ENCODE measurements at regions not wholly inside any gene's neighbourhood (a gene's known extent, or its start where the extent isn't known, plus 50 kb on each side); places are given as distances from the start of the nearest gene placed in this dataset.

DNA sequence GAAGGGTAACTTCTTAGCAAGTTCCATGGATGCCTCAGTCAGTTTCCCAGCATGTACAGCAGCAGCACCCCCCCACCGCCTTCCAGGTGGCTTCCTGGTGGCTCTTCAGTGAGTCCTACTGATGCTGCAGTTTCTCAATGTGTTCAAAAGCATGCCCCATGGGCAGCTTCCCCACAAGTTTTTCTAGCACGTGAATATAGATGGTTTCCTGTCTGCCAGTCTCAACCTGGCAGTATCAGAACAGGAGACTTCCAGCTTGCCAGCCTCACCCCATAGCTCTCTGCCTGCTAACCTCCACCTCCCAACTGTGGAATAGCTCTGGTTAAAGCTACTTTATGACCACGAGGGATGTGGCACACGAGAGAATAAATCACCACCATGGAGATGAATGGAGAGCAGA, 188.3 kb upstream of the SLCO3A1 start:
- TF ChIP-seq, protein P1, sequence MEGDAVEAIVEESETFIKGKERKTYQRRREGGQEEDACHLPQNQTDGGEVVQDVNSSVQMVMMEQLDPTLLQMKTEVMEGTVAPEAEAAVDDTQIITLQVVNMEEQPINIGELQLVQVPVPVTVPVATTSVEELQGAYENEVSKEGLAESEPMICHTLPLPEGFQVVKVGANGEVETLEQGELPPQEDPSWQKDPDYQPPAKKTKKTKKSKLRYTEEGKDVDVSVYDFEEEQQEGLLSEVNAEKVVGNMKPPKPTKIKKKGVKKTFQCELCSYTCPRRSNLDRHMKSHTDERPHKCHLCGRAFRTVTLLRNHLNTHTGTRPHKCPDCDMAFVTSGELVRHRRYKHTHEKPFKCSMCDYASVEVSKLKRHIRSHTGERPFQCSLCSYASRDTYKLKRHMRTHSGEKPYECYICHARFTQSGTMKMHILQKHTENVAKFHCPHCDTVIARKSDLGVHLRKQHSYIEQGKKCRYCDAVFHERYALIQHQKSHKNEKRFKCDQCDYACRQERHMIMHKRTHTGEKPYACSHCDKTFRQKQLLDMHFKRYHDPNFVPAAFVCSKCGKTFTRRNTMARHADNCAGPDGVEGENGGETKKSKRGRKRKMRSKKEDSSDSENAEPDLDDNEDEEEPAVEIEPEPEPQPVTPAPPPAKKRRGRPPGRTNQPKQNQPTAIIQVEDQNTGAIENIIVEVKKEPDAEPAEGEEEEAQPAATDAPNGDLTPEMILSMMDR (IDR thresholded peaks at IDR 0.05), result no peak
- TF ChIP-seq POLR2A (IDR thresholded peaks at IDR 0.05), result no peak

Data from body of pancreas (tissue), 4 donors.